ENCODE measurements at regions not wholly inside any gene's neighbourhood (a gene's known extent, or its start where the extent isn't known, plus 50 kb on each side); places are given as distances from the start of the nearest gene placed in this dataset.
"Not testable (repeated sequence)": the region's sequence is repeated elsewhere in the genome, so short reads cannot be mapped to it uniquely, and the experiment has no call there.

DNA sequence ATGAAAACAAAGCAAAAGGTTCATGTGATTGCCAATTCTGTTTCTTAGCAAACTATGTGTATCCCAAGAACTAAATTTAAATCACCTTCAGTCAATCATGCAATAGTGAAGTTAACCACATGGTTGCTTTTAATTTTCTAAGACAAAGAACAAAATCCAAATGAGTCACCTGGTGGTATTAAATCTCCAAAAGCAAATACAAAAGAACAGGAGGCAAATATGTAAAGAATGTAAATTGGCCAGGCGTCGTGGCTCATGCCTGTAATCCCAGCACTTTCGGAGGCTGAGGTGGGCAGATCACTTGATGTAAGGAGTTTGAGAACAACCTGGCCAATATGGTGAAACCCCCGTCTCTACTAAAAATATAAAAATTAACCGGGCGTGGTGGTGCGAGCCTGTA, 54.2 kb upstream of the PIK3R4 start:
- no peak for DNase-seq (ENCODE audit: low spot score)

DNA sequence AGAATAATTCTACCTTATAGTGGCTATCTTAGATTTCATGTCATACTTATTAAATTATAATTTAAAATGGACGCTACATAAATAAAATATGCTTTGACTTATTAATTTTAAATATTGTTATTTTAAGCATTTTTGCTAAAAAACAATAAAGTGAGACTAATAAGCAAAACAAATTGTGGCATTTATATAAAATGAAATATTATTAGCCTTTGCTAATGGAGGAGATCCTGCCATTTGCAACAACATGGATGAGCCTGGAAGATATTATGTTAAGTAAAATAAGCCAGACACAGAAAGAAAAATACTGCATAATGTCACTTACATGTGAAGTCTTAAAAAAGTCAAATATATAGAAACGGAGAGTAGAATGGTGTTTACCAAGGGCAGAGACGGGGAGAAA, 54.8 kb upstream of the PIK3R4 start:
- DNase-seq (ENCODE audit: low spot score), result no peak

DNA sequence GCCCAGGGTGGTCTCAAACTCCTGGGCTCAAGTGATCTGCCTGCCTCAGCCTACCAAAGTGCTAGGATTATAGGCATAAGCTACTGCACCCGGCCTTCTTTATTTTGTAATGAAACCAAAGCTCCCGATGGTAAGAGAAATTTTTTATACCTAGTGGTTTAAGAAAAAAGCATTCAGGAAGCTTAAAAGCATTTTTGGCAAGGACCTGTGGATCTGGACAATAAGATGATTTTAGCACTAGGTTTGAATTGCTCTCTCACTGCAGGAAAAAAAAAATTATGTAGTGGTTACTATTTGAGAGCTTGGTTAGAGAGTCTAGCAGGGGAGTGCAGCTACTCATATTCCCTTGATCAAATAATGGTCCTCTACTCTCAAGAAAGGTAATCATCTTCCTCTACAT, 64.9 kb upstream of the PIK3R4 start:
- no peak for DNase-seq (ENCODE audit: low spot score)

DNA sequence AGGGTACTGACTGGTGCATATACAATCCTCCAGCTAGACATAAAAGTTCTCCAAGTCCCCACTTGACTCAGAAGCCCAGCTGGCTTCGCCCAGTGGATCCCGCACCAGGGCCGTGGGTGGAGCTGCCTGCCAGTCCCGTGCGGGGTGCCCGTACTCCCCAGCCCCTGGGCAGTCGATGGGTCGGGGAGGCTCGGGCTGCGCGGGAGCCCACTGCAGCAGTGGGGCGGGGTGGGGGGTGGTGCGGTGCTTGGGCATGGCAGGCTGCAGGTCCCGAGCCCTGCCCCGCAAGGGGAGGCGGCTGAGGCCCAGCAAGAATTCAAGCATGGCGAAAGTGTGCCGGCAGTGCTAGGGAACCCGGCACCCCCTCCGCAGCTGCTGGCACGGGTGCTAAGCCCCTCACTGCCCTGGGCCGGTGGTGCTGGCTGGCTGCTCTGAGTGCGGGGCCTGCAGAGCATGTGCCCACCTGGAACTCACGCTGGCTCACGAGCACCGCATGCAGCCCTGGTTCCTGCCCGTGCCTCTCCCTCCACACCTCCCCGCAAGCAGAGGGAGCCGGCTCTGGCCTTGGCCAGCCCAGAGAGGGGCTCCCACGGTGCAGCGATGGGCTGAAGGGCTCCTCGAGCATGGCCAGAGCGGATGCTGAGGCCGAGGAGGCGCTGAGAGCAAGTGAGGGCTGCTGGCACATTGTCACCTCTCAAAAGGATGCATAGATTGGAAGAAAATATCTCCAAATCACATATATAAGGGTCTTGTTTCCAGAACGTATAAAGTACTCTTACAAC, 68.3 kb upstream of the PIK3R4 start:
- DNase-seq (ENCODE audit: low spot score), result no peak

DNA sequence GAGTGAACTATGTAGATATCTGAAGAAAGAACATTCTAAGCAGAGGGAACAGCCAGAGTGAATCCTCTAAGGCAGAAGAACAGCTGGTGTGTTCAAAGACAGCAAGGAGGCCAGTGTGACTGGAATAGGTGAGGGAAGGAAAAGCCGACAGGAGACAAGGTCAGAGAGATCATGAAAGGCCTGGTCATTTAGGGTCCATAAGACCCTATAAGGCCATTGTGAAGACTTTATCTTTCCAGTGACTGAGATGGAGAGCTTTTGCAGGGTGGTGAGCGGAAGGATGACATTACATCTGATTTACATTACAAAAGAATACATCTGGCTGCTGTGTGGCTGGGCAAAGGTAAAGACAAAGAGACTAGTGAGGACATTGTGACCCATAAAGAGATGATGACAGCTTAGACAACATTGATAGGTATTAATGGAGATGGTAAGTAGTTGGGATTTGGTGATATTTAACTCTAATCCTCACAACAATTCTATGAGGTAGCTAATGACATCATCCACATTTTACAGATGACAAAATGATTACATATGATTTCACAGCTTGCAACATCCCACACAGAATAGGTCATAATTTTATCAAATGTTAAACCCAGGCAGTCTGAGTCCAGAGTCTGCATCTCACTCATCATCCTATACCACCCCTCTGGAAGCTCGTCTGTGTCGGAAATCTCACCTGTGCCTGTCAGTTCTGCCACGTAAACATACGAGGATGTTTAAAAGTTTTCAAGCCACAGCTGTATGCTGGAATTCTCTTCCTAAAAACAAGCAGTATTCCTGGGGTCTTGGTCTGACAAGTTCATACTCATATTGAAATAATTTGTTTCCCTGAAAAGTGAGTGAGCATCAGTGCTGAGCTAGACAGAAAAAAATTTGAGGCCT, 70.2 kb upstream of the PIK3R4 start:
- DNase-seq (ENCODE audit: low spot score), result no peak

DNA sequence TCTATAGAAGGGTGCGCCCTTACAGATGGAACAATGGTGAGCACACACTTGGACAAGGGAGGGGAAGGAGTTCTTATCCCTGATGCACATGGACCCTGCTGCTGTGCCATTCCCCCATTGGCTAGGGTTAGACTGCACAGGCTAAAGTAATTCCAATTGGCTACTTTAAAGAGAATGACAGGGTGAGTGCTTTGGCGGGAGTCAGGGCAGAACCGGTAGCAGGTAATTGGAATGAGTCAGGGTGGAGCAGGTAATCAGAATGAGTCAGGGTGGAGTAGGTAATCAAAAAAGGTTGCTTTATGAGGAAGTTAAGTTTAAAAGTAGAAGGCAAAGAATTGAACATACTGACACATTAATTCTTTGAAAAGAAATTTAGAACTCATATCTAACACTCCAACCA, 71.4 kb upstream of the PIK3R4 start:
- DNase-seq (ENCODE audit: low spot score), result not testable (repeated sequence)

DNA sequence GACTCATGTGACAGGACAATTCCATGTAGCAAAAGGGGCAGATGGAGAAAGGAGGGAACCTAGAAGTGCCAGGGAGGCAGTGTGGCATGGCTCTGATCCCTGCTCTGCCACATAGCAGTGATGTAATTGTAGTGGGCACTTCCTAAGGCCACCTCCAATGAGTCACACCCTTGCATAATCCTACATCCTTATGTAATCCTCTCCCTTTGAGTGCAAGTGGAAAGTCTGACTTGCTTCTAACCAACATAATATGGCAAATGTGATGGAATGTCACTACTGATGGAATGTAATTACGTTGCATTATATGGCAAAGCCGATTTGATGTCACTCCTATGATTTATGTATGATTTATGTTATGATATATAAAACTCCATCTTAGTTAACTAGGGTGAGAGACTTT, 72.9 kb upstream of the ATP2C1 start:
- peak; percentile 90 for DNase-seq (ENCODE audit: low spot score)

DNA sequence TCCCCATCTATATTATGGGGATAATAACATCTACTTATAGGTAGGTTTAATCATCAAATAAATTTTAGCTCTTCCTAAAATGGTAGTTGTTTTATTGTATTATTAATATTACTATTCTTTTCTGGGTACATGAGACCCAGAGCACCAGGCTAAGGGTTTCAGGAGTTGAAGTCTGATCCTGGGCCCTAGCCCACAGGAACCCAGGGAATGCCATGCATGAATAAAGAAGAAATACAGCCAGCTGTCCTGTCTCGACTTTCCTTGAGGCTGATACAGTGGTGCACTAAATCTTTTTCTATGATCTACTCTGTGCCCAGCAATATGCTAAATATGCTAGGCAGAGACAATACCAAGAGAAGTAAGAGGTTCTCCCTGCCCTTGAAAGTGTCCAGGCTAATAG, 72.1 kb upstream of the ATP2C1 start:
- no peak for DNase-seq (ENCODE audit: low spot score)

DNA sequence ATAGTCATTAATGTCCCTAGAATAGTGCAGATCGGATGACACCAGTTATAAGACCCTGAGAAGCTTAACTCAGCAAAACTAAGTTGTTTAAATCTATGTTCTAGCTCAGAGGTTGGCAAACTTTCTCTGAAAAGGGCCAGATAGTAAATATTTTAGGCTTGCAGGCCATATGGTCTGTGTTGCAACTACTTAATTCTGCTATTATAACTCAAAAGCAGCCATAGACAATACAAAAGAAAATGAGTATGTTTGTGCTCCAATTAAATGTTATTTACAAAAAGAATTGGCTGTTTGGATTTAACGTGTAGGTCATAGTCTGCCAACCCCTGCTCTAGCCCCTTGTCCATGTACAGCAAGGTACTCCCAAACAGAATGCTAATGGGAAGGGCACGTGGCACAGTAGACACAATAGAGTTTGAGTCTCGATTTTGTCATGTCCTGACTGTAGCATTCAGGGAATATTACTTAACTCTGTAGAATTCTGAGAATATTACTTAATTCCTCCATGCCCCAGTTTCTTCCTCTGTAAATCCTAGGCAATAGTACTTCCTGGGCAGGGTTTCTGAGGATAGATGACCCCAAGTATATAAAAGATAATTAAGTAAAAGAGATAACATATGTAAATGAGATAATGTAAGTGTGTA, 70.5 kb upstream of the ATP2C1 start:
- no peak for DNase-seq (ENCODE audit: low spot score)

DNA sequence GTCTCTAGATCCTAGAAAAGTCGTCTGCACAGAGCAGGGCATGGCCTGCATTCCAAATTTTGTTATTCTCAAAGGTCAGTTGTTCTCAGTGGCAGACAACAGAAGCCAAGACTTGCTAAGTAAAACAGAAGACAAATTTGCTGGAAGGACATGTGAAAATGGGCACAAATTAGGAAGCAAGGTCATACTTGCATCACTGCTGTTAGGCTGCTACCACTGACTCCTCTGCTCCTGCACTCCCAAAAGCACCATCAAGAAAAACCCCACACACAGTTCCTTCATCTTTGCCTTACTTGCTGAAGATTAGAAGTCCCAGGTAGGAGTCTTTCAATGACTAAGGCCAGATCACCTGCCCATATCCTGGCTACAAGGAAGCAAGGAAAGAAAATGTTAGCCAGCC, 69.9 kb upstream of the ATP2C1 start:
- no peak for DNase-seq (ENCODE audit: low spot score)

DNA sequence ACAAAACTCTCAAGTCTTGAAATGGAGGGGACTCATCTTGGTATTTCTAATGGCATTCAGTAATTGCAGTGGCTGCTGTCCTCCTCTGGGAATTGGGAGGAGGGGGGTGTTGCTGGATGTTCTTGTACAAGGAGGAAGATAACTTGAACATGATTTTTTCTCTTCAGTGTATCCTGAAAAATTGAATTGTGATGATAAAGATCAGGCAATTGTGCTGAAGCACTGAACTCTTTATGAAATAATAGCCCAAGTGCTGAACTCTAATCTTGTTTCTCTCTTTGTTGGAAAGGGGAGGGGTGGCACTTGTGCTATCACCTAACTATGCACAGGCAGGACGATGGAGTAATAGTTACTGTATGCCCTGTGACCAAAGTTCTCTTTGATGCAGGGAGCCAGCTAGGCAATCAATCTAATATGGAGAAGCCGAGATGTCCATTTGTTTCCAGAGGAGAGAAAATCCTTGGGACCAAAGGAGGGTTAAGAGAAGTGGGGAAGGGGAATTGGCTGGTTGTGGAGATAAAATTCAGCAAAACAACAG, 68.1 kb upstream of the ATP2C1 start:
- DNase-seq (ENCODE audit: low spot score), result no peak

DNA sequence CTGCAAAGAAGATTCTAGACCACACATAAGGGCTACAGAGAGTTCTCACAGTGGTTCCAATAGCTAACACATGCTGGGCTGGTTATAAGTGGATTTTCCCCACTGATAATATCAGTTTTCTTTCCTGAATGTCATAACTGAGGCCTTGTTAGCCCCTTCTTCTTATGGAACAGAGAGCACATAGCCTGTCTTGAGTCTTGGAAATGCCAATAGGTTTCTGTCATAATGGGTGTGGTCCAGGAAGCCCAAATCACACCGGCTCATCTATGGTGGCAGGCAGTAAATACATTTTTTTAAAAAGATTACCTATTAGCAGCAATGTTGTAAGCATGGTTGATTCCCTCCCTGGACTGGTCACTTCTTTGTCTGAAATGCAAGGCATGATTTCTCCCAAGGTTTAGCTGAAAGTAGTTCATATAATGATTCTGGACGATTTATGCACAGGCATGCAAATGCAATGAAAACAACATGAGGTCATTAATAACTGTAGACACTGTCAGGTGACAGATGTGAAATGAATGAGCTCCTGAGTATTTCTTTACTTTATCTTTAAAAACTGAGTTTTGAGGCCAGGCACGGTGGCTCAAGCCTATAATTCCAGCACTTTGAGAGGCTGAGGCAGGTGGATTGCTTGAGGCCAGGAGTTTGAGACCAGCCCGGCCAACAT, 67.2 kb upstream of the ATP2C1 start:
- no peak for DNase-seq (ENCODE audit: low spot score)

DNA sequence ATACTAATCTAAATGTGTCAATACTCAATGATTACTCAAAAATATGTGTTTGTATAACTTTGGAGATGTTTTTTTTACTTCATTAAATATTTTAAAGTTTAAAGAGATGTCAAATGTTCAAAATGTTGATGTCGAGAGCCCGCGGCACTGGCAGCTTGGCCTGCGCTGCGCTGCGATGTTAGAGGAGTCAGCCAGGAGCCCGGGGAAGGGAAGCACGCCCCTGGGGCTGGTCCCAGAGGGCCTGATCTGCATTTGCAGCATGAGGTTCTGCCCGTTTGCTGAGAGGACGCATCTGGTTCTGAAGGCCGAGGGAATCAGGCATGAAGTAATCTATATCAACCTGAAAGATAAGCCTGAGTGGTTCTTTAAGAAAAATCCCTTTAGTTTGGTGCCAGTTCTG, 66.4 kb upstream of the ATP2C1 start:
- DNase-seq (ENCODE audit: low spot score), result no peak

DNA sequence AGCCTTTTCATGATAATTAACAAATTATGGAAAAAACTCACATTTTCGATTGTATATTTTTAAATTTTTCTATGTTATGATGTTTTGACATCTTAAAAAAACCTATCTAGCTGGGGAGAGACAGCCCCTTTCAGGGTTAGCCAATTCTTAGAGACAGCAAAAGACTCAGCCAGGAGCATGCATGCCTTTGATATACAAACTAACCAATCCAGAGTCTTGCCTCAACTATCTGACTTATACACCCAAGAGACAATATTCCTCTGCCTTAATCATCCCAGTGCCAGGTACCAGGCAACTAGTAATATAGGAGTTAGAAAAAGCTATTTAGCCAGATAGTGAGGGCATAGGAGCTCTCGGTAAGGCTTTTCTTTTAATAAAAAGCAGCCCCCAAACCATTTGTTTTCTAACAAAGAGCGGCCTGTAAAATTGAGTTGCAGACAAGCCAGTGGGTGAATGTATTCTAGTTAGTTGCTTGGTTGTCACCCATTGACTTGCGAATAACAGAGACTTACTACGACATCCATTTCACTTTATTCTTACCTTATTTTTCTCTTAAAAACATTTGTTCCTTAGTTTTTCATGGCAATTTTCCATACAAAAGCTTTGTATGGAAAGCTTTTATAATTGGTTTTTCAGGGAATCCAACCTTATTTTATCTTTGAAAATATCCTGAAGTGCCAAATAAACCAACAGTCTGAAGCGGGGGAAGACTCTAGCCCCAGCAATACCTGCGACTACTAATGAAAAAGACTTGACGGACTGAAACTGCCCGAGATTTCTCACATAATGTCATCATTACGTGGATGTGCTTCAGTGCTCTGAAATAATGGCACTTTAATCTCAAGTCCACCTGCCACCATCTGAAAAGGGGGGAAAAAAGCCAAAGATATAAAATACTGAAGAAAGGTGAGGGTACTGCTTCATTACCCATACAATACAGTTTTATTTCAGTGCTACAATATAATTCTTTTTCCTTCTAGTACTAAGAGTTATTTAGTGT, 64.6 kb upstream of the ATP2C1 start:
- no peak for DNase-seq (ENCODE audit: low spot score)

DNA sequence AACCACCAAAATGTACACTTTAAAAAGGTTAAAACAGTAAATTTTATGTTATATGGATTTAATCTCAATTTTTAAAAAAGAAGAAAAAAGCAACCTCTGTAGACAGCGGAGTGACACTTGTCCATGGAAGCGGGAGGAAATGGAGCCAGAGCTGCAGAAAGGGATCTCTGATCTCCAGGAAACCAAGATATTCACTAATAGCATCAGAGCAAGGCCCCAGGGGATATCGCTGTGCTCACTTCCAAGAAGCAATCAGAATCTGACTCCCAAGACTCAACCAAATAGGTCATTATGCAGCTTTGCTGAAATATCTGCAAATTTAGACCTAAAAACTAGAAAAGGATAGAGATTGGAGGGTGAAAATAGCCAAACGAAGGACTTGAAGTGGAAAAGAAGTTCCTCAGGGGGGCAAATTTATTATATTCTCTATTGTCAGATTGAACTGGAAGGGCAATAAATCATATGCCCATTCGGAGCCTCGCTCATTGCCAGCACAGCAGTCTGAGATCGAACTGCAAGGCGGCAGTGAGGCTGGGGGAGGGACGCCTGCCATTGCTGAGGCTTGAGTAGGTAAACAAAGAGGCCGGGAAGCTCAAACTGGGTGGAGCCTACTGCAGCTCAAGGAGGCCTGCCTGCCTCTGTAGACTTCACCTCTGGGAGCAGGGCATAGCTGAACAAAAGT, 62.0 kb upstream of the ATP2C1 start:
- DNase-seq (ENCODE audit: low spot score), result no peak

DNA sequence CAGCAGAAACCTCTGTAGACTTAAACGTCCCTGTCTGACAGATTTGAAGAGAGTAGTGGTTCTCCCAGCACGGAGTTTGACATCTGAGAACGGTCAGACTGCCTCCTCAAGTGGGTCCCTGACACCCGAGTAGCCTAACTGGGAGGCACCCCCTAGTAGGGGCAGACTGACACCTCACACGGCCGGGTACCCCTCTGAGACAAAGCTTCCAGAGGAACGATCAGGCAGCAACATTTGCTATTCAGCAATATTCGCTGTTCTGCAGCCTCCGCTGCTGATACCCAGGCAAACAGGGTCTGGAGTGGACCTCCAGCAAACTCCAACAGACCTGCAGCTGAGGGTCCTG, 61.5 kb upstream of the ATP2C1 start:
- not testable (repeated sequence) for DNase-seq (ENCODE audit: low spot score)

DNA sequence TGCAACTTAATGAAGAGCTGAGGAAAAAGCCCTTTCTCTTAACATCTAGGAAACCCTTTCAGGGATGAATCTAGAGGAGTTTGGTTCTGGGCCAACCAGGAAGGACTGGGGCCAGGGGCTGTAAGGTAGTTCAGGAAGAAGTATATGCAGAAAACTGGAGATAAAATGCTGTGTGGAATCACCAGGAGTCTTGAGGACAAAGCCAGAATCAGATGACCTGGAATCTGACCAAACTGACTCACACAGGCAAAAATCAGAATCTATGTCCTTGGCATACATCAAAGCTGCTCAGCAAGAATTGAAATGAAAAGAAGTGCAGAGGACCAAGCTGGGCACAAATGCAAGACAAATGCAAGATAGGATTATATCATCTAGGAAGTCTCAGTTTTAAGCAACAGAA, 59.4 kb upstream of the ATP2C1 start:
- no peak for DNase-seq (ENCODE audit: low spot score)

DNA sequence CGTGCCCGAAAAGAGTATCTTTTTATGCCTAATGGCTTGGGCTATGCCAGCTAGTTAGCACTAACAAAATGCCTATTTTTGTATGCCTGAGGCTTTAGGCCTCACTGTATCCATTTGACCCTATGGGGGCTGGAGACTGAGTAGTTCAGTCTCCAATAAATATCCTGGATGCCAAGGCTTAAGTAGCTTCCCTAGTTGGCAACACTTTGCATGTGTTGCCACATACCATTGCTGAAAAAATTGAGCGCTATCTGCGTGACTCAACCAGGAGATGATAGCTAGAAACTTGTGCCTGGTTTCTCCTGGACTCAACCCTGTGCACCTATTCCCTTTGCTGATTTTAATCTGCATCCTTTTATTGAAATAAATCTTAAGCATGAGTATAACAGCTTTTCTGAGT, 58.4 kb upstream of the ATP2C1 start:
- DNase-seq (ENCODE audit: low spot score), result no peak

DNA sequence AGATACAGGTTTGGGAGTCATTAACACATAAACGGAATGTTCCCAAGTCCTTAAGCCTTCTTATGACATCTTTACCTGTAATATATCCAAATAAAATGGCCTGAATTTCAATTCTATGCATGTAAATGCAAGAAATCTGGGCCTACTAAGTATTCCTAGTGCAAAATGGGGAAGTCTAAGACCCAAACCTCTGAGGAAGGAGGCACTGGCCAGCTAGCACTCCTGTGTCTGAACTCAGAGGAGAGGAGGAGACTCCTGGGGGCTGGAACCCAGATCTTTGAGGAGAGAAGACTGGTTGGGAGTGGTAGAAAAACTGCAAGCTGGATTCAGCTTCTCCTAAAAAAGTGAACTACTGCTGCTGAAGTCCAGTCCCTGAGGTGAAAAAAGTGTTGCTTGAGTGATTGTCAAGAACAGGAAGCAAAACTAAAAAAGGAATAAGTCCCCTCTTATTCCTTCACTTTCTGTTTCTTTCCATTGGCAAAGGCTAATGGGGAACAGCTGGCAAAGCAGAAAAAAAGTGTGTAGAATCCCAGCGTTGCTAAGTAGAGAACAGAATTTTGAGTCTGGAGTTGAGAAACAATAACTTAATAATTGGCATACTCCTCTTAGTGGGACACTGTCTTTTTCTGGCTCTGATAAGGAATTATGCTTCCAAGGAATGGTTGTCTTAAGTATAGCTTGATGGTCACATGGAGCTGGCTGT, 54.8 kb upstream of the ATP2C1 start:
- DNase-seq (ENCODE audit: low spot score), result no peak

DNA sequence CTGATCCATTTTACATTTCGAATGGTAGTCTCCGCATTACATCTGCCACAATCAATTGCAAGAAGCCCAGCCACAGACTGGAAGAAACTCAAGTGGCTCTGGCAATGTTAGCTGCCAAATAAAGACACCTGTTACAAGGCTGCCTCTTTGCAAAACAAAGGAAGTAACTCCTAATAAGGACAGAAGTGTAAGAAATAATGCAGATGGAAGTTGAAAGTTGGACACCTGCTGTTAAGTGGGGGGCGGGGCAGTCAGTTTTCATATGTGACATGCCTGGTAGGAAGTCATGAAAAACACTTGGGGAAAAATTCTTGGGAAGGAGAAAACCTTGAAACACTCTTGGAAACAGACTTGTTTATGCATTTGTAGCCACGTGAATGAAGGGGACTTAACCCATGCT, 54.1 kb upstream of the ATP2C1 start:
- DNase-seq (ENCODE audit: low spot score), result no peak

Data from RKO (cell line).